Activated CD4-positive, alpha-beta T cell treated with anti-CD3 and anti-CD28 coated beads for 36 hours (primary cell): ENCODE measurements at regions not wholly inside any gene's neighbourhood (a gene's known extent, or its start where the extent isn't known, plus 50 kb on each side); places are given as distances from the start of the nearest gene placed in this dataset.

Experiments used
- ATAC-seq: fragments of 200-7000 bp; cut with Tn5 transposase; one replicate; pipeline ENCODE4 v1.10.0; 2021; ENCODE audit warnings: mild to moderate bottlenecking, moderate library complexity
- CTCF ChIA-PET: fragments of 350-600 bp; sonication (Branson Sonifier 250); formaldehyde crosslinking; loops from one replicate; lab custom pipeline; 2021; ENCODE audit warnings: antibody characterized with exemption; lab: Charles Lee
- POLR2A ChIA-PET: fragments of 350-600 bp; sonication (Branson Sonifier 250); formaldehyde crosslinking; loops from one replicate; lab custom pipeline; 2021; ENCODE audit warnings: antibody characterized with exemption, inconsistent platforms; lab: Charles Lee
- DNase-seq: peaks from one replicate; pipeline ENCODE4 v3.0.0-alpha.2; 2020
- H3K27ac Mint-ChIP-seq: one replicate; pipeline ENCODE4 v1.8.0; 2021; ENCODE audit warnings: mixed read lengths
- H3K27me3 Mint-ChIP-seq: one replicate; pipeline ENCODE4 v1.8.0; 2021; ENCODE audit warnings: mixed read lengths
- H3K36me3 Mint-ChIP-seq: one replicate; pipeline ENCODE4 v1.8.0; 2021; ENCODE audit warnings: low read depth, mixed read lengths
- H3K4me1 Mint-ChIP-seq: one replicate; pipeline ENCODE4 v1.8.0; 2021; ENCODE audit warnings: mixed read lengths
- H3K4me3 Mint-ChIP-seq: one replicate; pipeline ENCODE4 v1.8.0; 2021; ENCODE audit warnings: mild to moderate bottlenecking, moderate library complexity, mixed read lengths
- H3K9me3 Mint-ChIP-seq: one replicate; pipeline ENCODE4 v1.8.0; 2021; ENCODE audit warnings: low read depth, mixed read lengths
- intact Hi-C, 2 experiments: fragments of 100-400 bp; cut with DNase I in 1 of 2; cut with micrococcal nuclease in 1 of 2; formaldehyde crosslinking; loops; one replicate each; pipeline versions ENCODE4 v1.14.2 to v1.15.1; 2022 to 2024; cut with DNase I, micrococcal nuclease

DNA sequence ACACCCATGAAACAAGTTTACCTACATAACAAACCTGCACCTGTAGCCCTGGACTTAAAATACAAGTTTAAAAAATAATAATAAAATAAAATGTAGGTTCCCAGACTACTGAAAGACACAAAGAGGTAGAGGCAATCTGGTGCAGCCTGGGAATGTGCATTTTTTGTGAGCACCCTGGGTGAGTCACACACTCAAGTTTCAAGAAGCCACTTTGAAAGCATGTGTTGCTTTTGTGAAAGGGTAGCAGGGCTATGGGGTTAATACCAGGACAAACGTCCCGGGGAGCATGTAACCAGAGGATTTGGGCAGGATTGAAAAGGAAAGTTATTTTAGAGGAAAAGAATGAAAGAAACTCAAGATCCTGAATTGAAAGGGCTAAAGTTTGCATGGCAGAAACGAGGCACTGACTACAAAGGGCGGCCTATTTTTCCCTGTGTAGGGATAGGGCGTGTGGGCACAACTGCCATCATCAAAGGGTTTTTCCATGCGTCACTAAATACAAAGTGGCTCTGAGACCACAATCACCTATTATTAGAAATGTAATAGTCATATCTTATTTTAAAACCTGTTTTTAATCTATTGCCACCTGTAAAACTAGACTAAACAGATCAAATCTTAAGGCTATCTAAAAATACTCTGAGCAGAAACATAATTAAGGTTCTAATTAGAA, 314.9 kb downstream of the COG6 start:
- Mint-ChIP-seq H3K4me1 (peaks cover 6% of the 10 kb centered on the region), H3K9me3 (no peaks in the 10 kb centered on the region), H3K27me3 (peaks cover 4% of the 10 kb centered on the region), H3K4me3 (no peak overlapping the region), H3K27ac (no peak overlapping the region), H3K36me3 (no peaks in the 10 kb centered on the region)
- ATAC-seq (no peak), DNase-seq (no peak)
- intact Hi-C loops = no loop called here
- ChIA-PET POLR2A (no interaction called here), CTCF (no interaction called here)

DNA sequence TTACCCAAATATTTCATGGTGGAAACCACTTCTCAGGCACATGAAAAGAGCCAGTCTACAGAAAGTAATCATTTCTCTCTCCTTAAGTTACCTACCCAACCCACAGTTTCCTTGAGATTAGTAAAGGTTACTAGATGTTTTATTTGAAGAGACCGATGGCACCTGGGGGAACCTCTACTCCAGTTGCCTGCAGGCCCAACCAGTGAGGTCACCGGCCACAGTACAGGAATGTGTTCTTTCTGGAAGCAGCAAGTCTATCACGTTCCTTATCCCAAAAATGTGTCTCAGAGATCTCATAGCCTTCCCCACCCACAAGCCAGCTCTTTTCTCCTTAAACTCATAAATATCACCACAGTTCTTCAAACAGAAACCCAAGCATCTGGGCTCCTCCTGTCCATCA, 316.1 kb downstream of the COG6 start:
- ATAC-seq = no peak
- CTCF ChIA-PET = no interaction called here
- H3K36me3 Mint-ChIP-seq = no peaks in the 10 kb centered on the region
- no peaks in the 10 kb centered on the region for H3K9me3 Mint-ChIP-seq
- no peak for DNase-seq
- POLR2A ChIA-PET = no interaction called here
- peaks cover 6% of the 10 kb centered on the region for H3K4me1 Mint-ChIP-seq
- no peak overlapping the region for H3K27ac Mint-ChIP-seq
- peaks cover 4% of the 10 kb centered on the region for H3K27me3 Mint-ChIP-seq
- H3K4me3 Mint-ChIP-seq = no peak overlapping the region
- intact Hi-C loops = no loop called here

DNA sequence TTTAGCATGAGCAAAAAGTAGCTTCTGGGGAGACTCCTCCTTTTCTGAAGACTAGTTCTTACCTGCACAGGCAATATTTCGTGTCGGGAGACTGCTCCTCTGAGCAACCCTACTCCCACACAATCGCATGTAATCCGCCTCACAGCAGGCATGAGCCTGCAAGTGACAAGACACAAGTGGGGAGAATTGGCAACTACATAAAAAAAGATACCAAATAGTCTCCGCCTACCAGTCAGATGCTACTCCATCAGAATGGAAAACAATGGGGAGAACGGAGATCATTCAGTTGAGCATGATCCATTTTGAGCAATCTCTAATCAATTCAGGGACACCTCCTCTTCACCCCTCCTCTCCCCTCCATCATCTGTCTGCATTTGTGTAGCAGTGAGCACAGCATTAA, 321.0 kb downstream of the COG6 start:
- POLR2A ChIA-PET = no interaction called here

DNA sequence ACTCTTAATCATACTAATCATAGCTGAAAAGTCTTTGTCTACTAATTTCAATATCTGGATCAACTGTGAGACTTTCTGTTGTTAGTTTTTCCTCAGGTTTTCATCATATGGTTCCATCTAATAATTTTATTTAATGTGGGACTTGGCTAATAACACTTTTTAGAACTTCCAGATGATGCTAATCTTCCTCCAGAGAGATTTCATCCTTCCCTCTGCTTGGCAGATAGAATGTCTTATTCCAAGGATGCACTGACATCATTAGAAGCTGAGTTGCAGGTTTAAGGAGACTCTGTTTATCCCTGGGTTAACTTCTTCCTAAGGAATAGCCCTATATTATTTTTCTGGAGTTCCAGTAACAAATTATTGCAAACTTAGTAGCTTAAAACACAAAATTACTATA, 325.6 kb downstream of the COG6 start:
- Mint-ChIP-seq H3K36me3 (no peaks in the 10 kb centered on the region), H3K4me1 (no peaks in the 10 kb centered on the region), H3K27me3 (no peaks in the 10 kb centered on the region), H3K9me3 (peaks cover 3% of the 10 kb centered on the region), H3K4me3 (no peak overlapping the region), H3K27ac (no peak overlapping the region)
- no peak for ATAC-seq
- intact Hi-C loops = no loop called here
- ChIA-PET POLR2A (no interaction called here), CTCF (no interaction called here)
- no peak for DNase-seq

More for the DNA sequence above, 321.0 kb downstream of the COG6 start:
- Mint-ChIP-seq H3K9me3 (no peaks in the 10 kb centered on the region), H3K36me3 (no peaks in the 10 kb centered on the region), H3K27ac (no peak overlapping the region), H3K27me3 (no peaks in the 10 kb centered on the region), H3K4me3 (no peak overlapping the region), H3K4me1 (no peaks in the 10 kb centered on the region)
- intact Hi-C loops = no loop called here
- ATAC-seq (no peak), DNase-seq (no peak)
- CTCF ChIA-PET = interaction anchor here (0.9 to 1.1 kb wide), 2 partner anchors 9 to 14 kb away, joined by 4 read pairs; no protein-coding TSS in a partner anchor

DNA sequence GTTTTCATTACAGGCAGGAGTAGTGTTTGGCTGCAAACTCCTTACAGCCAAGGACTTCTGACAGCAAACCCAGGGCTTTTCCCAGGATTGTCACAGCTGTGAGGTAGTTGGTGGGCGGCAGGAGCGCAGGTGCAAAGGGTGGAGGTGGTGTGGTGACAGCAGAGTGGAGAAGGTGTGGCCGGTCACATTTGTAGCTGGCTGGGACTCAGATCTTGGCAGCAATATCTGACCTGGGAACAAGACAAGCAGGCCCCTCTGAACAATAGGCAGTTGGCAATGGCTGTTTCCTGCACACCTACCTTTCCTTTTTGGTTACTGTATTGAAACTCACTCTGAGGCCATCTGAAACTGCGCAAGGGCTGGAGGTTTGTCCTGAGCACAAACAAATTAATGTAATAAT, 327.3 kb downstream of the COG6 start:
- intact Hi-C loops = no loop called here
- ChIA-PET POLR2A (no interaction called here), CTCF (interaction anchor here (0.8 to 1.1 kb wide), 2 partner anchors 40 to 248 kb away, joined by 3 to 4 read pairs; no protein-coding TSS in a partner anchor)
- no peak for ATAC-seq
- Mint-ChIP-seq H3K36me3 (no peaks in the 10 kb centered on the region), H3K9me3 (peaks cover 3% of the 10 kb centered on the region), H3K4me1 (no peaks in the 10 kb centered on the region), H3K27me3 (no peaks in the 10 kb centered on the region), H3K27ac (no peak overlapping the region), H3K4me3 (no peak overlapping the region)
- no peak for DNase-seq

DNA sequence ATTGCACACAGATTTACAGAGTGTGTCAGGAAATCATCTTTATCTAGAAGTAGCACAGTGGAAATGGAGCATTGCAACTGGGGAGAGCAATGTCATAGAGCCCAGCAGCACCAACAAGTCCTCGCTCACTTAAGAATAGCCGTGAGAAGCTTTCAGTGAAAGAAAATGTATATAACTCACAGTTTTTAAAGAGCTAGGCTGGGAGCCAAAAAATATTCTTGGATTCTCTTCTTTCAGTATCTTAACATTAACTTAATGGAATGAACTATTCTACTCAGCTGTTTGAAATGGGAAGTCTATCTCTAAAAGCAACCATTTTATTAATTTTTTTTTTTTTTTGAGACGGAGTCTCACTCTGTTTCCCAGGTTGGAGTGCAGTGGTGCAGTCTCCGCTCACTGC, 329.6 kb downstream of the COG6 start:
- ATAC-seq = no peak
- POLR2A ChIA-PET = no interaction called here
- Mint-ChIP-seq H3K27ac (no peak overlapping the region), H3K36me3 (no peaks in the 10 kb centered on the region), H3K4me3 (no peak overlapping the region), H3K9me3 (peaks cover 3% of the 10 kb centered on the region), H3K4me1 (no peaks in the 10 kb centered on the region), H3K27me3 (no peaks in the 10 kb centered on the region)
- DNase-seq = no peak
- intact Hi-C loops = no loop called here
- CTCF ChIA-PET = interaction anchor here (0.6 to 1.0 kb wide), 4 partner anchors 9 to 729 kb away, joined by 3 to 4 read pairs (median 3); no protein-coding TSS in a partner anchor

DNA sequence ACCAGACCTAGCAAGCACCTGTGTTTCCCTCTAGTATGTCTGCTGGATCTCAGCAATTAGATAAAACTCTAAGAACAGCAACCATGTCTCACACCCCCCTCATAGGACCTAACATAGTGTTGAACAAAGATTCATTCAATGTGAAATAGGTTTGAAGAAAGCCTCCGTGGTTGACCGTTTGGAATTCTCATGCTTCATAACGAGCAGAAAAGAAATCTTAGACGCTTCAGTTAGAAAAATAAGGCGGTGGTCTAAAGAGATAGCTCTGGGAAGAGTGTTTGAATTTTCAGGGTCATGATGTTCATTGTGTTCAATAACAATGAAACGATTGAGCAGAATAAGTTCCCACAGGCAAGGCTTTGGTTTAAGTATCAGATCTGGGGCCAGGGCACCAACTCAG, 332.9 kb downstream of the COG6 start:
- CTCF ChIA-PET = no interaction called here
- Mint-ChIP-seq H3K4me3 (no peak overlapping the region), H3K27me3 (no peaks in the 10 kb centered on the region), H3K4me1 (no peaks in the 10 kb centered on the region), H3K36me3 (no peaks in the 10 kb centered on the region), H3K27ac (no peak overlapping the region), H3K9me3 (peaks cover 1% of the 10 kb centered on the region)
- intact Hi-C loops = no loop called here
- no peak for ATAC-seq
- POLR2A ChIA-PET = no interaction called here
- DNase-seq = no peak

DNA sequence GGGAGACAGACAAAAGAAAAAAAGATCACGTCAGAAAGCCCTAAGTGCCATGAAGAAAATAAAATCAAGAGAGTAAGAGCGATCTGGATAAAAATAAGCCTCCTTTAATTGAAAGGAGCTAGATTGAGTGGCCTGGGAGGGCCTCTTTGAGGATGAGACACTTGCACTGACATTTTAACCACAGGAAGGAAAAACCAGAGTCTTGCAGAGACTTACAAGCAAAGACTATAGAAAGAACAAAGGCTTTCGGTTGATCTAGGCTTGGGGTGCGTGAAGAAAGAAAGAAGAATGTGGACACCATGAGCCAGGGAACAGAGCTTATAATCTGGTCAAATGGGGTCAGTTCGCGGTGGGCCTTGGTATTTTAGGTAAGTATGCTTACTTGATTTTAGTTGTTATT, 342.7 kb downstream of the COG6 start:
- ChIA-PET CTCF (interaction anchor here (0.8 to 1.2 kb wide), 5 partner anchors 9 to 670 kb away, joined by 3 read pairs; no protein-coding TSS in a partner anchor), POLR2A (interaction anchor here (0.6 kb wide), 1 partner anchor 581 kb away, joined by 4 read pairs; no protein-coding TSS in a partner anchor)
- intact Hi-C loops = loop anchor here in 1 of 2 experiments (1.0 kb wide), 1 partner anchor 28 kb away; no protein-coding TSS in a partner anchor
- Mint-ChIP-seq H3K4me3 (peak overlapping the region; percentile 32), H3K36me3 (no peaks in the 10 kb centered on the region), H3K4me1 (peaks cover 31% of the 10 kb centered on the region), H3K27ac (peak overlapping the region; percentile 84), H3K27me3 (no peaks in the 10 kb centered on the region), H3K9me3 (no peaks in the 10 kb centered on the region)
- peak; percentile 33 for DNase-seq
- peak; percentile 96 for ATAC-seq

DNA sequence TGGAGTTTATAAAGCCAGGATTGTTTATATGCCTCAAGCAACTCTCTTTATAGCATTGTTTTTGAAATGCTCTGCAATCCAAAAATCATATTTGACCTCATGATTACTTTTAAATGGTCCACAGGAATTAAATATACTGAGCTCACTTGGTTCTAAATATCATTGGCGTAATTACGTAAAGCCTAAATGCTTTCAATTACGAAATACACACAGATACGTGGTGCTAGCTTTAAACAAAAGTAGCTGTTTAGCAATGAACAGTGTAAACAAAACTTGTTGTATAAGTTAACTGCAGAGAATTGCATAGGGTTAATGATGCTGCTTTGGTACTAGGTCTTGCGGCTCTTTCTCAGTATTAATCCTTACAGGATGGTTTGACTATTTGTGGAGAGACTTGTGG, 346.6 kb downstream of the COG6 start:
- DNase-seq = no peak
- Mint-ChIP-seq H3K4me3 (no peak overlapping the region), H3K36me3 (no peaks in the 10 kb centered on the region), H3K9me3 (no peaks in the 10 kb centered on the region), H3K4me1 (peaks cover 29% of the 10 kb centered on the region), H3K27me3 (no peaks in the 10 kb centered on the region), H3K27ac (no peak overlapping the region)
- ChIA-PET POLR2A (no interaction called here), CTCF (interaction anchor here (1.1 to 2.3 kb wide), 2 partner anchors 67 to 103 kb away, joined by 4 to 5 read pairs; no protein-coding TSS in a partner anchor)
- intact Hi-C loops = no loop called here
- no peak for ATAC-seq

DNA sequence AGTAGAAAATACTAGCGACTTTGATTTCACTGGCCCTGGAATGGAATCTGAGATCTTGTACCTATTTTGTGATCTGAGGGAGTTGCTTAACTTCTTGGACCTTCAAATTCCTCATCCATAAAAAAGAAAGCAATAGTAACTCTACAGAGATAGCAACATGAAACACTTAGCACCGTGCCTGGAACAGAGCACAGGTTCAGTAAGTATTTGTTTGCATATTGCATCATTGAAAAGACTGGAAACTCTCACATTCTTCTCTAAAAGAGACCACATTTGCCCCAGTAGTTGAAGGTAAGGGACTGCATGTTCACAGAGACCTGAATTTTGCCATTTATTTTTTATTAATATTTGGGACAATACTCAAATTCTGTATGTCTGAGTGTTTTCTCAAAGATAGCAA, 358.1 kb downstream of the COG6 start:
- ATAC-seq (no peak), DNase-seq (no peak)
- Mint-ChIP-seq H3K4me3 (no peak overlapping the region), H3K9me3 (peaks cover 3% of the 10 kb centered on the region), H3K27ac (no peak overlapping the region), H3K27me3 (no peaks in the 10 kb centered on the region), H3K36me3 (no peaks in the 10 kb centered on the region), H3K4me1 (peaks cover 5% of the 10 kb centered on the region)
- ChIA-PET CTCF (interaction anchor here (0.7 to 0.9 kb wide), 2 partner anchors 71 to 924 kb away, joined by 3 read pairs; no protein-coding TSS in a partner anchor), POLR2A (no interaction called here)
- intact Hi-C loops = no loop called here

DNA sequence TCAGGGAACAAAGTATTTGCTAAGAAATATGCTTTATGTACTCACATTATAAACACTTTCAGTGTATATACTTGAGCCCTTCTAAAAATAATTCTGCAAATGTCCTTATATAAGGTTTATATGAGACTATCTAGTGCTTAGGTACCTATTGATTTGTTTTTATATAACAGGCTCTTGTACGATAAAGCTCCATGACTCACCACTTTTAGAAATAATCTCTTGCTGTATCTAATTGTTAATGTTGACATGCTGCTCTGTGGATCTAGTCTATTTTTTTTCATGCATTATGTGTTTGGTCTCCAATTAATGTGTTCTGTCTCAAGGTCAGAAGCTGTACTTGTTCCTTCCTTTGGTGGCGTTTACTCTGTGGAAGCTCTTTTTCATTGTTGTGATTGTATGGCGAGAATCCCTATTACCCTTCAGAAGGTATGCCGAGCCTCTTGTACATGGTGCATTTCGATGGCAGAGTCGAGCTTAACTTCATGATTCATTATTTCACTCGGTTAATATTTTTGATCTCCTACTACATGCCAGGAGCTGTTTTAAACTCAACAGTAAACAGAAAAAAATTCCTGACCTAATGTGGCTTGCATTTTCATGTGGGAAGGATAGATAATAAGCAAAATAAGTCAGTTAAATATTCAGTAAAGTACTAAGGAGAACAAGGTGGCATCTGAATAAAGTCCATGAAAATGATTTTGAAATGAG, 361.6 kb downstream of the COG6 start:
- ChIA-PET POLR2A (no interaction called here), CTCF (interaction anchor here (0.7 to 1.1 kb wide), 2 partner anchors 61 to 589 kb away, joined by 3 to 4 read pairs; no protein-coding TSS in a partner anchor)
- H3K4me3 Mint-ChIP-seq = no peak overlapping the region
- no peaks in the 10 kb centered on the region for H3K9me3 Mint-ChIP-seq
- H3K27ac Mint-ChIP-seq = no peak overlapping the region
- peaks cover 5% of the 10 kb centered on the region for H3K4me1 Mint-ChIP-seq
- no peak for ATAC-seq
- H3K36me3 Mint-ChIP-seq = no peaks in the 10 kb centered on the region
- no peaks in the 10 kb centered on the region for H3K27me3 Mint-ChIP-seq
- intact Hi-C loops = no loop called here
- no peak for DNase-seq
